Mesodermal cell (in vitro differentiated cells): ENCODE measurements at regions not wholly inside any gene's neighbourhood (a gene's known extent, or its start where the extent isn't known, plus 50 kb on each side); places are given as distances from the start of the nearest gene placed in this dataset.
"Not testable (repeated sequence)": the region's sequence is repeated elsewhere in the genome, so short reads cannot be mapped to it uniquely, and the experiment has no call there.

Source experiments
- H3K27ac ChIP-seq: 2 replicates; pipeline ENCODE4 v1.7.0; 2013; ENCODE audit warnings: mild to moderate bottlenecking, low read depth, low read length, moderate library complexity; ENCODE audit not compliant: severe bottlenecking
- H3K36me3 ChIP-seq: 2 replicates; pipeline ENCODE4 v1.7.1; 2013; ENCODE audit warnings: mild to moderate bottlenecking, low read length, moderate library complexity; ENCODE audit not compliant: control insufficient read depth, insufficient read depth
- H3K4me1 ChIP-seq: one replicate; pipeline ENCODE4 v1.7.1; 2013; ENCODE audit warnings: mild to moderate bottlenecking, low read length; ENCODE audit not compliant: insufficient read depth, control insufficient read depth, poor library complexity, severe bottlenecking
- H3K4me3 ChIP-seq: 2 replicates; pipeline ENCODE4 v1.7.0; 2013; ENCODE audit warnings: low read length, control low read depth, mild to moderate bottlenecking; ENCODE audit not compliant: insufficient read depth, poor library complexity, severe bottlenecking; ENCODE audit errors: extremely low read depth
- H3K9me3 ChIP-seq: 2 replicates; pipeline ENCODE4 v1.7.1; 2013; ENCODE audit warnings: mild to moderate bottlenecking, low read length, moderate library complexity; ENCODE audit not compliant: control insufficient read depth
- WGBS, 2 experiments: methylation state at CpG; one replicate each; pipeline ENCODE4 v1.1.5; 2013; ENCODE audit warnings: missing lambda C conversion rate in 2 of 2; ENCODE audit not compliant: insufficient coverage in 2 of 2; 5-methylcytosine and 5-hydroxymethylcytosine counted together

DNA sequence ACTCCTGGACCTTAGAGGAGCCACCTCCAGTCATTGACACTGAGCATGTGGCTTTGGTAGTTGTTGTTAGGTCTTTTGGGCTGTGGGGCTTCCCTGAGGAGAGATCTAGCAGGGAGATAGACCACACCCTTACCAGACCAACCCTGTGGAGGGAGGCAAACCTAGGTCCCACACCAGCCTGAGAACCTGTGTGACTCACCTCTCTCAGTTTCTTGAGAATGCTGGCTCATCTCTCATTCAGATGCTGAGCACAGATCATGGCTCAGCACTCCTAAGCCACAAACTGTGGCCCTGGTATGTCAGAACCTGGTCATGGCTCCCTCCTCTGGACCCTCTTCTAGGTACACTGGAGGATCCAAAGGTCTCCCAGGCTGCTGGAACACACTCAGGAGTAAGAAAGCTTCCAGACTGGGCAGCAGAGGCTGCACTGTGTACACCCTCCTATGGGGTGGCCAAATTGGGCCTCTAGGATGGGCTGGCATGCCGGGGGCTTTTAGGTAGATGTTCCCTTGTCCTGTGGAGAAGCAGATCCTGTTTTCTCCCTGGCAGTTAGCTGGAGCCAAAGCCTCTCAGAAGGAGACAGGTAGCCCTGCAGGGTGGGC, 1294.5 kb downstream of the KHDRBS2 start:
- WGBS, 2 experiments = 100% methylated on average over 1 of the region's 1 CpG
- Histone ChIP-seq H3K27ac (no peak overlapping the region), H3K9me3 (no peaks in the 10 kb centered on the region), H3K4me1 (no peaks in the 10 kb centered on the region), H3K4me3 (no peak overlapping the region), H3K36me3 (no peaks in the 10 kb centered on the region)

GRCh38 chr6:60952500-60952899, 1333.5 kb downstream of the KHDRBS2 start:
- 88 to 92% methylated on average over 2 to 3 of the region's 3 CpGs for WGBS, 2 experiments
- no peaks in the 10 kb centered on the region for H3K4me1 ChIP-seq
- H3K4me3 ChIP-seq = no peak overlapping the region
- H3K9me3 ChIP-seq = no peaks in the 10 kb centered on the region
- H3K36me3 ChIP-seq = no peaks in the 10 kb centered on the region
- H3K27ac ChIP-seq = no peak overlapping the region

DNA sequence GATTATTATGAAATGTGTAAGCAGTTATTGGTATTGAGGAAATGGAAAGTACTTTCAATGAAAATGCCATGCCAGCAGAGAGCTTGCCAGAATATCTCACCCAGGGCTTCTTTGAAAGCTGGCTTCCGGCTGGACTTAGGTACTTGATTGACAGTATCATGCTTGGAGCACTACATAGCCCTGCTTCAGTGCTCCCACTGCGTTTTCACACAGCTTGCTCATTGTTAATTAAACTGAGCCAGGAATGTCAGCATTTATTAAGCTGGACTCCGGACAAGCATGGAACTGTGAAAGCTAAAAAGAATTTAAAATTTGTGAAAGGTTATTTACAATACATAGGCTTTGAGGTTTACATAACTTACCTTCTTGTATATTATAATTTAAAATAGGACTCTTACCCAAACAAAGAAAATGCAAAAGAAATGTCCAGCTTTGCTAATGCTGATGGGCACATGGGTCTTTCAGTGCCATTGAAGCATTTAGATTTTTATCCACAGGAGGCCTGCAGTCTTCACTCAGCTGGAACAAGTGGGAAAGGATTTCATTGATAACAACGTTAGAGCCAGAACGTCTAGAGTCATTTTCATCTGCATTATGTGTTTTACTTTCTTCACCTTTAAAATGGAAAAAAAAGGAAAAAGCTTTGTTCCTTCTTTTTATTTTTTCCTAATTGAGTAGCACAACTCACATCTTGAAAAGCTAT, 1335.7 kb downstream of the KHDRBS2 start:
- not testable (repeated sequence) for H3K36me3 ChIP-seq, H3K4me1 ChIP-seq, H3K27ac ChIP-seq, H3K9me3 ChIP-seq, H3K4me3 ChIP-seq
- 44 to 79% methylated on average over 1 to 2 of the region's 5 CpGs for WGBS, 2 experiments

DNA sequence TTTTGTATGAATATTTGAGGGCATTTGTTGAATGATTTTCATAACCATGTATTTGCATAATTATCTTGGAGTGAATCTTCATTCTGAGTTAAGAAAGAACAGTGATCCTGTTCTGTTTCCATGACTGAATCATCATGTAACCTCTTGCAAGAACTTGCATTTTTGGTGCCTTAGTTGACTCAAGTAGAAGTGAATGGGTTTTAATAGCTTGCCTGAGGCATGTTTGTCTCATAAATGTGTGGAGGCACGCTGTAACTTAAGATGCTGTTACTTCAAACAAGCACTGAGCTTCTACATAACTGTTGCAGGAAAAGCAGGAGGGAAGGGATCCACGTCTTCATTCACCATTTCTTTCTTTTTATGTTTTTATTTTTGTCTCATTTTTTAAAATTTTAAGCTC, 1338.6 kb downstream of the KHDRBS2 start:
- H3K4me3 ChIP-seq, H3K4me1 ChIP-seq, H3K27ac ChIP-seq, H3K36me3 ChIP-seq, H3K9me3 ChIP-seq: not testable (repeated sequence)
- no CpG with 5 or more reads among the region's 2 CpGs for WGBS, 2 experiments

GRCh38 chr6:60944803-60945202, 1341.2 kb downstream of the KHDRBS2 start:
- H3K36me3 ChIP-seq, H3K9me3 ChIP-seq, H3K4me1 ChIP-seq, H3K4me3 ChIP-seq, H3K27ac ChIP-seq: not testable (repeated sequence)
- 95 to 97% methylated on average over 13 to 17 of the region's 26 CpGs for WGBS, 2 experiments

DNA sequence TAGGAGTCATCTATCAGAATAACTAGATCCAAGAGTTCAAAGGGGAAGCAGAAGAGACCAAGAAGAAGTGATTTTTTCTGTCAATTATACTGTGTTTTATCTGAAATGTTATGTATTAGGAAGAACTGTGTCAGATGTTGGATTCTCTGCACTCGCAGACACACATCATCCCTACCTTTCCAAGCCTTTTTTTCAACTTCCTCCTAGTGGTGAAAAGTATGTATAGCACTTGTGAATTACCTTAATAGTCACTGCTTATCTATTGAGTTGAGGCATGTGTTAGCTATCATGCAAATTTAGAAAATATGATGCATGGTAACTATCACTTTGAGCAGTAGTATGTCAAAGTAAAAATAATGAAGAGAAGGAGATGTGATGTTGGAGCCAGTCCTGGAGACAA, 1350.1 kb downstream of the KHDRBS2 start:
- no CpG with 5 or more reads among the region's 1 CpG for WGBS, 2 experiments
- not testable (repeated sequence) for H3K9me3 ChIP-seq, H3K4me3 ChIP-seq, H3K36me3 ChIP-seq, H3K4me1 ChIP-seq, H3K27ac ChIP-seq

GRCh38 chr6:60919652-60920051, 1366.4 kb downstream of the KHDRBS2 start:
- not testable (repeated sequence) for H3K4me3 ChIP-seq, H3K27ac ChIP-seq, H3K9me3 ChIP-seq, H3K36me3 ChIP-seq, H3K4me1 ChIP-seq
- WGBS, 2 experiments = 100% methylated on average over 1 of the region's 1 CpG

DNA sequence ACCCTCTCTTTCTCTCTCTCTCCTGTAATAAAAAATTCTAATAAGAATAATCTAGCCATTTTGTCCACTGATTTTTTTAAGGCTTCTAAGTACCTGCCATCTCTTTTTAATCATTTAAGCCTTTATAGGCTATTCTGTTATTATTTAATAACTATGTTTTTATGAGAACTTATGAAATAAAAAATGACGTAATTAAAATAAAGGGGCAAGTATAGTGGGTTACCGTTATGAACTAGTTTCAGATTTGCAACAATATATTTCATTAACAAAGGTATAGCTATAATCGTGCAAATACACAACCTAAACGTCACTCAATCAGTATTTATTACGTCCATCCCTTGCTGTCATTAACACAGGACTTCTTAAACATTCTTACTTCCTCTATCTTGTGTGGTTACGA, 1382.2 kb downstream of the KHDRBS2 start:
- H3K4me1 ChIP-seq, H3K9me3 ChIP-seq, H3K36me3 ChIP-seq, H3K4me3 ChIP-seq, H3K27ac ChIP-seq: not testable (repeated sequence)
- WGBS, 2 experiments = 100% methylated on average over 1 of the region's 6 CpGs

DNA sequence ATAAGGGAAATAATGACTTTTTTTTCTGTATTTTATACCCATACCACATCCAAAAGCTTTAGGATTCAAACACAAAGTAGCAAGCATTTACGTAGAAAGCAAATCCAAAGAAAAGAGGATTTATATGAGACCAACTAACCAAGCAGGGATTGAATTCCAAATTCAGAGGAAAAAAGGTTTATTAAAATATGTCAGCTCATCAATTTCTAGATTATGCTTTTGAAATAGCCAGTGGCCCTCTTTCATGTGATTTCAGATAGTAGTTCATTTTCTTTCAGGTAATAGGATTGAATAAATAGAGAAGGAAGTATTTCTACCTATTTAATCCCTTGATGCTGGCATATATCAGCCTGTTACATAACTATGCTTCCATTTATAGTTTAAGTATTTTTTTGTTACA, 1392.7 kb downstream of the KHDRBS2 start:
- not testable (repeated sequence) for H3K27ac ChIP-seq, H3K9me3 ChIP-seq, H3K4me3 ChIP-seq, H3K36me3 ChIP-seq, H3K4me1 ChIP-seq
- no CpG with 5 or more reads among the region's 1 CpG for WGBS, 2 experiments

DNA sequence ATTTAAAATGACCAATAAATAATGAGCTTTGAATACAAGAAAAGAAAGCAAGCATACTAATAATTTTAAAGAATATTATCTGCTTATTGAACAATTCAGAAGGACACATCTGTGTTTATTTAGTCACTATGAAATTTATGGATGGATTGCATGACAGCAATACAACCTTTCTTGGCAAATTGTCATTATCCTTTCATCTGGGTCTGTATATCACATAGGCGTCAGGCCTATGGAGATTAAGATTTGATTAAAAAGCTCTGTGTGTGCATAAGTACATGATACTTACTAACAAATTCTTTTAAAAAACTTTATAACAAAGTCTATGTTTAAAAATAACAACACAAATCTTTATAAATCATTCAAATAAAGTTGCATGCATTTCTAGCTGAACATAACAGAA, 1394.4 kb downstream of the KHDRBS2 start:
- H3K36me3 ChIP-seq = no peaks in the 10 kb centered on the region
- no peak overlapping the region for H3K27ac ChIP-seq
- no CpG with 5 or more reads among the region's 1 CpG for WGBS, 2 experiments
- no peaks in the 10 kb centered on the region for H3K9me3 ChIP-seq
- H3K4me1 ChIP-seq = no peaks in the 10 kb centered on the region
- H3K4me3 ChIP-seq = no peak overlapping the region

DNA sequence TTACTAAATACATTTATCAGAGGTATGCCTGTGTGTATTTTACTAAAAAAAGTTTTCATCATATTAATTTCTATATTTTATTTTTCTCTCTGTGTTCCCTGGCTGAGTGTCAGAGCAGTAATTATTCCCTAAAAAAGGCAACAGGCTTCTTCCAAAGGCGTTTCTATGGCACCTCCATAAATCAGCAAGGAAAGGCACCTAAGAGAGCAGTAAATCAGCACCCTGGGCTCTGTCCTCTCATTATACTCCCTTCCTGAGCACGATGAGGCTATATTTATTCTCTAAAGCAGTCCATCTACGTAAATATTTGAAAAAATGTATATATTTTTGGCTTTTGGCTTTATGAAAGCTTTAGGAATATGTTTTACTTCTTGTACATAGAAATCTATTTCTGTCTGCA, 1408.6 kb downstream of the KHDRBS2 start:
- H3K4me3 ChIP-seq, H3K4me1 ChIP-seq, H3K27ac ChIP-seq, H3K9me3 ChIP-seq, H3K36me3 ChIP-seq: not testable (repeated sequence)
- WGBS, 2 experiments = 91% methylated on average over 1 of the region's 3 CpGs; no CpG with 5 or more reads in 1 of the 2 experiments
